NOMO-1 treated with dmso at 0.1 percent for 144 hours (cell line): ENCODE measurements at regions not wholly inside any gene's neighbourhood (a gene's known extent, or its start where the extent isn't known, plus 50 kb on each side); places are given as distances from the start of the nearest gene placed in this dataset.
"Not testable (repeated sequence)": the region's sequence is repeated elsewhere in the genome, so short reads cannot be mapped to it uniquely, and the experiment has no call there.

ENCODE experiments used
- DNase-seq: peaks from one replicate; lab custom pipeline; 2025; ENCODE audit not compliant: unreplicated experiment; lab: John Stamatoyannopoulos, UW

DNA sequence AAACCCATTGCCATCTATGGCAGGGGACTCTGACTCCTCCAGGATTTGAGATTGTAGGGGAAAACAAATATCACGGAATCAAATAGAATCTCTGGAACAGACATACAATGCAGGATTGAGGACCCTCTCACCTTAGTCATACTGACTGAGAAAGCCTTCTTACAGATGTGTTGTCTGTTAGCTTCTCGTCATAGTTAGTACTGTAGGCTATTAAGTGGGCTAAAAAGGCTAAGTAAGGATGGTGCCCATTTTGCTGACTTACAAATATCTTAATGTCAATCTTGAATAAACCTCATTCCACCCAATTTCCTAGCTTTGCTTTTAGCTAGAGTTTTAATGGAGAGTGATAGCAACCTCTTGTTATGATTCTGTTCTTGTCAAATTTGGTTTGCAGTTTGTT, 352.4 kb downstream of the QKI start:
- DNase-seq, result no peak

DNA sequence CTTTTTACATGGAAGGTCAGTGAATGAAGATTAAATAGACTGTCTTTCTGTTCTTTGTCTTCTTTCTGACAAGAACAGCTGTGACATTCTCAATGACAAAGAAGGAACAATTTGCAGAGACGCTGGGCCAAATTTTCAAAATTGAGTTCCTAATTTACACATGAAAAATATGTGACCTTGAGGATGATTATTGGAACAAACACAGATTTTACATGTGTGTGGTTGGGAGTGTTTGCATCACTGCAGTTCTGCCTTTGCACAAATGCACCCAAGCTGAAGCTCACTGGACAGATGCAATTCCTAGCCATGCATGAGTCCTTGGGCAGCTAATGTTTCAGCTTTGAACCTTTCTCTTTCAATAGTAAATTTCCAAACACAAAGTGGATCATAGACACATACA, 350.8 kb downstream of the QKI start:
- no peak for DNase-seq

DNA sequence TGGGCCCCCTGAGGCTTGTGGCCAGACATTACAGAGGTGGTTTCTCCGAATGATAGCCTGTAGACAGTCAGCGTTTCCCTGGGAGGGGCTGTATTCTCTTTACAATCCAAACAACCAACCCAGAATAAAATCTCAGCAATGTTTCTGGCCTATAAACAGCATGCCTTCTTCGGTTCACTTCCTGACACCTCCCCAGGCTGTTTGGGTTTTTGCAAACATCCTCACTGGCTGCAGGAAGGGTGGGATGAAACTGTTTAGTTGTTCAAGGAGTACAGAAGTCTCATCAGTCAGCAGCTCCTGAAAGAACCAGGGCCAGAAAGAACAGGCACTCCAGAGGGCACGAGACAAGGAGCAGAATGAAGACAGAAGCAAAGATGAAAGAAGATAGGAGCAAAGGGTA, 350.0 kb downstream of the QKI start:
- DNase-seq, result no peak

DNA sequence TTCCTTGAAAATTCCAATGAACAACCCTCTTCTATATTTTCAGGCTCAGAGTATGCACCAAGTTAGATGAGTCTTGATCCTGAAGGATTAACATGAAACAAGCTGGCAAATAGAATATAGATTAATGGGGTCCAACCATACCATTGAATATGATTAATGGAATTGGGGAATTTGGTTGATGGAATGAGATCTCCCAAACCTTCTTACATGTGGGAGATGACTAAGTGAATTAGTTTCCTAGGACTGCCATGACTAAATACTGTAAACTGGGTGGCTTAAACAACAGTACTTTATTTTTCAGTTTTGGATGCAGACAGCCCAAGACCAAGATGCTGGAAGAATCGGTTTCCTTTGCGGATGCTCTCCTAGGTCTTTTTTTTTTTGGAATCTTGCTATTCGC, 347.0 kb downstream of the QKI start:
- no peak for DNase-seq

DNA sequence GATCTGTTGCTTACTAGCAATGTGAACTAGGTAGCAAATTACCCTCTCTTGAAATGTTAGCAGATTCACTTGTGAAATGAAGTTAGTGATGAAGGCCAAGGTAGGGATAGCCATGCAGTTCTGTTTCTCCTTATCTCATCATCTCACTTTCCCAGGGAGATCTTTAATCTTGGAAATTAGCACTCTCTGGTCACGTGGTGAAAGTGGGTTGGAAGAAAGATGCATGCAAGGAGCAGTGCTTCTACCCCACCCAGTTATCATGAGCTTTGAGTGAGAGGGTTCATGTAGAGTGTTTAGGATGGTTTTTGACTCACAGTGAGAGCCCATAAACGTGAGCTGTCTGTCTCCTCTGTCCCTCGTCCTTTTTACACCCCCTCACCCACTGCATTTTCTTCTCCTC, 346.3 kb downstream of the QKI start:
- no peak for DNase-seq

DNA sequence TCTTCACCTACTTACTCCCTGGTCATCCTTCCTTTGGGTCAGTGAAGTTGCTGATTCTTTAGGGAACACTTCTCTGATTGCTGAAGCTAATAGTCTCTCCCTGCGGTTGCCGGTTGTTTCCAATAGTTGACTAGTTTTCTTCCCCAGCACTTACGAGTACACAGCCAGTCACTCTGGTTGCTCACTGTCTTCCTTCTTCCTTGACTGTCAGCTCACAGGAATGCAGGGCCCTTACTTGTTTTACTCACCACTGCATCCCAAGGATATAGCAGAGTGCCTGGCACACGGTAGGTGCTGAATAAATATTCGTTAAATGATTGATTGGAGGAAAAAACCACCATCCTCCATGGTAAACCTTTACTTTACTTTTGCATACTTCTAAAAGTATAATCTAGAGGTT, 345.0 kb downstream of the QKI start:
- DNase-seq, result no peak

DNA sequence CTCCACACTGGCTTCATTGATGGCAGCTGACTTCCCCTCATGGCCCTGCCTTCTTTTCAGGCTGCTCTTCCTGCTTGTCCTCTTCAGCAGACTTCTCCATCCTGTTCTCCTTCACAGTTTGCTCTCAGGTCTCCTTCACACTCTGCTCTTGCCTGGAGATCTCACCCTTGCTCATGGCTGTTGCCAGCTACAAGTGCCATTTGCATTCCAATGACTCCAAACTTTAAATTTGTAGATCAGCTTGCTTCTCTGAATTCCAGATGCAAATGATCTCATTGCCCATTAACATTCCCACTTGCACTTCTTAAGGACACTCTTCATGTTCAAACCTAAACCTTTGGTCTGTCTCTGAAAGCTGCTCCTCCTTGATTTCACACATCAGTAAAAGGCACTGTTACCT, 343.0 kb downstream of the QKI start:
- DNase-seq, result peak; percentile 3

DNA sequence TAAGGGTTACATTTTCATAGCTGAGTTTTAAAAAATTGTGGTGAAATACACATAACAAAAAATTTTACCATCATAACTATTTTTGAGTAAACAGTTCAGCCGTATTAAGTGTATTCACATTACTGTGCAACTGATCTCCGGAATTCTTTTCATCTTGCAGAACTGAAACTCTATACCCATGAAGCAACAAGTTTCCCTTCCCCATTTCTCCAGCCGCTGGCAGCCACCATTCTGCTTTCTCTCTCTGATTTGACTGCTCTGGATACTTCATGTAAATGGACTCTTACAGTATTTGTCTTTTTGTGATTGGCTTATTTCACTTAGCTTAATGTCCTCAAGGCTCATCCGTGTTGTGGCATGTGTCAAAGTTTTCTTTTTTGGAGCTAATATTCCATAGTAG, 341.6 kb downstream of the QKI start:
- DNase-seq, result peak; percentile 82

DNA sequence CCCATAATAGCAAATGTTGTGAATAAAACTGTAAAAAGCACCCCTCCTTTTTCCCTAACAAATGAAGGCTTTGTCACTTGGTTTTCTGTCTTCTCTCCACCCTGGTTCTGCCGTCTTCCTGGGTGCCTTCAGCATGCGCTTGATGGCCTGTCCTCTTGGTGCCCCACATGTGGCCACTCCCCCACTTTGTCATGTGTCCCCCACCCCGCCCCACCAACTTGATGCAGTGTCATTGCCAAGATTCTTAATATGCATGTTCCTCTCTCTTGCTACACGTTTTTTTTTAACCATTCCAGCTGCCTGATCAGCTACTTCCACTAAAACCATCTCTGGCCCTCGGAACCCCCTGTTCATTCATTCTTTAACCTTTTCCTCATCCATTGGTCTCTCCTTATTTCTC, 340.3 kb downstream of the QKI start:
- DNase-seq, result no peak

DNA sequence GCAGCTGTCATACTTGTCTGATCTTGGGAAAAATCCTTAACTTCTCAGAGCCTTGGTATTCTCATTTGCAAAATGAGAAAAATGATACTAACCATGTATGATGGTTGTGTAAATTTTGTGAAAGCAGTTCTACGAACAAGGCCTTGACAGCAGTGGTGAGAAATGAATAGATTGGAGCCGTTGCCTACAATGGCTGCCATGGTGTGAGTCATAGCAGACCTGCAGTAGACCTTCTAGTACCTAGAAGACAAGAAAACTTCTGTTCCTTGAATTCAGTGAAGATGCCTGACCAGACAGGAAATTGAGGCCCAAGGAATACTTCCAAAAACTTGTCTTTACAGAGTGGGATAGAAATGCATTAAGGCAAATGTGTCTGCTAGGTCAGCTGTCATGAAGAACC, 338.9 kb downstream of the QKI start:
- no peak for DNase-seq

DNA sequence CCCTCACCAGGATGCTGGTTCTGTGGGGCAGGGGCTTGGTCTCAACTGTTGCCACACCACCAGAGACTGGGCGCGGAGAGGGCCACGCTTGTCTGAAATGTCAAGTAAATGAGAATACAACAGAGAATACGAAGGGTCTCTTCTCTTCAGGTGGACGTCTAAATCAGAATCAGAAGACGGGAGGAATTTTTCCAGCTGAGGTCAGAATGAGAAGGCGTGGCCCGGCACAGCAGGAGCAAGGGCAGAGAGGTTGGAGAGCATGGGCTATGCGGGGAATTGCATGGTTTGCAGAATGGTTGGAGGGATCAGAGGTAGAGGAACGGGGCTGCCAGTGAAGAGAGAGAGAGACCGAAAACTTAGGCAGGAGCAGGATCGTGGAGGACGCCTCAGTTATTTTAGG, 337.9 kb downstream of the QKI start:
- DNase-seq, result no peak

DNA sequence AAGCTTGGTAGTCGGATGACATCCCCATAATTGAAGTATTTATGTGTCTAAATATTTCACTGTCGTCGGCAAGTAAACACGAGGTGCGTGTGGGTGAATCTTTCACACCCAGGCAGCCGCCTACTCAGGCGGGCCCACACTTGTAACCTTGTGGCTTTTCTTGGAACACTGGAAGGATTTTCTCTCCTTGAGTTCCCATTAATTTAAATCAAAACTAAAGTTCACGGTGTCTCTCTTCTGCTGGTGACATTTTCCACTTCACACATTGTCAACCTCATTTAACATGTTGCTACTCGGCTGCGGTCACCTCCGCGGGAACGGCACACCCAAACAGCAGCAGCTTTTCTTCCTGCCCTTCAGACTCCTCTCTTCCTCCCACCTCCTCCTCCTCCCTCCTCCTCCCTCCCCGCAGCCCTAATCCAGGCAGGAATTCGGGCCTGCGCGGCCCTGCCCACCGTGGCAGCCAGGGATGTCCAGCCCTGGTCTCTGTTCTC, 336.6 kb downstream of the QKI start:
- no peak for DNase-seq

DNA sequence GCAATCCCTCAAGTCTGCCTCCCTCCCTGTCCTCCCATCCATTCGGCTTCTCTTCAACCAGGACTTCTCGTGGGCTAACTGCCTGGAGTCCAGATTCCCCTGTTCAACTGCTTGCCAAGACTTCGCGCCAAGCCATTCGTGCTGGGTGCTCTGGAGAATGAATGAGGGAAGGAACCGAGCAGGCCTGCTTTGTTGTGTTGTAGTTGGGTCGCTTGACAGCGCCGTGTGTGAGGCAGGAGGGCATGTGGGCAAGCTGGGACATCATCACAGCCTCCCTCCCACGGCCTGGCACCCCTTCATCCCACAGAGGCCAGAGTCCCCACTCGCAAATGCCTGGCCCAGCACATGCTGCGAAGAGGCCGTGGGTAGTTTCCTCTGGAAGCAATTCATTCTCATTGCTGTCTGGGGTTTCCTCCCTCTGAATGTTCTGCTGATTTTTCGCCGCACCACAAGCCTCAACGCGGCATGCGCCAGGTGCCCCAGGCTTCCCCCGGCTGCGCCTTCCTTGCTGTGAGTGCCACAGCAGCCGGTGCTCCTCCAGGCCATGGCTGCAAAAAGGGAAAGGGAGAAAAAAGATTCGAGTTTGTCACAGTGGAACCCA, 336.0 kb downstream of the QKI start:
- DNase-seq, result no peak

DNA sequence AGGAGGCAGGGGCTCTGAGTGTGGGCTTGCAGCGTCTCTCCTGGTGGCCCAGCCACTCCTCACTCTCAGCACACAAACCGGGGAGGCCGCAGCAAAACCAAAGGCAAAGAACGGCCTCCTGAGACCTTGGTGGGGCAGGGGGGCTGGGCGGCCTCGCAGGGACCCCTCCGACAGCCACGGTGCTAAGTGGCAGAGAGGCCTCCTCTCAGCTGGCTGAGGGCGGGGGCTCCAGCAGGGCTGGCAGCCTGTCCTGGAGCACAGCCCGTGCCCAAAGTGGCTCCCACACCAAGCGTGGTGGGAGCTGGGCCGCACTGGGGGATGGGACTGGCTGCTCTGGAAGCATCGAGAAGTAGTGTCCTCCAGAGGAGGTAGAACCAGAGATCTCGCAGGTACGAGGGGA, 334.4 kb downstream of the QKI start:
- DNase-seq, result no peak

DNA sequence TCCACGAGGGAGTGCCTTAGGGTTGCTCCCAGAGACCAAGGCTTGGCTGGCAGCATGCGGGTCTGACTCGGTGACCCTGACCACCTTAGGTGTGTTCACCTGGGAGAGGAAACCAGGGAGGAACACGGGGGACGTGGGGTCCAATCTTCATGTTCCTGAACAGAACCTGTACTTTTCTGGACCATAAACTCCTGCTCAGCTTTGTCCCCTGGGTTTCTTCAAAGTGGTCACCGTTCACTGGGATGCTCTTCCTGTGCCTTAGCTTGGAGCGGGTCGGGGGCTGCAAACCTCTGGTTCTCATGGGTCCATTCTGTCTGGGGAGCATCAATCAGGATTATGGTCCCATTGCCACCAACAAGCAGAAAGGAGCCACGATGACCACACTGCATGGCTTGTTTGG, 333.5 kb downstream of the QKI start:
- DNase-seq, result no peak

DNA sequence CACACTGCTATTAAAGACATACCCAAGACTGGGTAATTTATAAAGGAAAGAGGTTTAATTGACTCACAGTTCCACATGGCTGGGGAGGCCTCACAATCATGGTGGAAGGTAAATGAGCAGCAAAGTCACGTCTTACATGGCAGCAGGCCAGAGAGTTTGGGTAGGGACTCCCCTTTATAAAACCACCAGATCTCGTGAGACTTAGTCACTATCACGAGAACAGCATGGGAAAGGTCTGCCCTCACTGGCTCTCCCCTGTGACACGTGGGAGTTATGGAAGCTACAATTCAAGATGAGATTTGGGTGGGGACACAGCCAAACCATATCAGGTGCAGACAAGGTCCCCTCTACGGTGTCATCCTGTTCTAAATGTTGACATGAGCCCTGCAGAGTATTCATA, 332.5 kb downstream of the QKI start:
- DNase-seq, result not testable (repeated sequence)

DNA sequence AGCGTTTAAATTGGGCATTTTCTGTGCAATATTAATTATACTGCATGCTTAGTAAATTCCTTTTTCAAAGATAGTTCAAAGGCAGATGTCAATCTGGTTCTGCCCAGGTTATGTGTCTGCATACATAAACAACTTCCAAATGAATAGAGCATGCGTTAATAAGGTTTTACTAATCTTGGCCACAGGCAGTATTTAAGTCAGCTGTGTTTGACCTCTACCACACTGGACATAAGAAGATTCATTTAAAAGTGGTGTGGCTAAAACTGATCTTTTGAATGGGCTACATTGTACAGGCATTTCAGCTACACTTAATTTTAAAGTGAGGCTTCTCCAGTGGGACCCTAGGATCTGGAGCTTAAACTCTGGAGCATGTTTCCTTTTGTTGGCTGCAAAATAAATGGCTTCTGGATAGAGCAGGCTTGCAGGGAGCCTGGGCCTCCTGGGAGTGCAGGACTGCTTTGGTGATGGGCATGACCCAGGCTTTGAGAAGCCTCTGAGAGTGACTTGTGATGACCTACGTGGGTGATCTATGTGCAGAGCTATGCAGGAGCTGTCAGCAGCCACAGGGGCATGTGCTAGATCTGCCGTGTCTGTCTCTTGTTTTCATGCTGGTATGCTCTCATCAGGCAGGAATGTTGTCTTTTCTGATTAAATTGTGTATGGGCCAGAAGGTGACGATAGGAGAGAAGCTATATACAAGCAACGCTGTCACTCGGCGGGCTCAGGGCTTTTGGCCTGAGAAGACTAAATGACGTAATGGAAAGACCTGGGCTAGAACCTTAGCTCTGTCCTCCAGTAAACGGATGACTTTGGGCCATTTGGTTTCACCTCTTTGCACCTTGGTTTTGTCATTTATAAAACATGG, 331.2 kb downstream of the QKI start:
- DNase-seq, result no peak

DNA sequence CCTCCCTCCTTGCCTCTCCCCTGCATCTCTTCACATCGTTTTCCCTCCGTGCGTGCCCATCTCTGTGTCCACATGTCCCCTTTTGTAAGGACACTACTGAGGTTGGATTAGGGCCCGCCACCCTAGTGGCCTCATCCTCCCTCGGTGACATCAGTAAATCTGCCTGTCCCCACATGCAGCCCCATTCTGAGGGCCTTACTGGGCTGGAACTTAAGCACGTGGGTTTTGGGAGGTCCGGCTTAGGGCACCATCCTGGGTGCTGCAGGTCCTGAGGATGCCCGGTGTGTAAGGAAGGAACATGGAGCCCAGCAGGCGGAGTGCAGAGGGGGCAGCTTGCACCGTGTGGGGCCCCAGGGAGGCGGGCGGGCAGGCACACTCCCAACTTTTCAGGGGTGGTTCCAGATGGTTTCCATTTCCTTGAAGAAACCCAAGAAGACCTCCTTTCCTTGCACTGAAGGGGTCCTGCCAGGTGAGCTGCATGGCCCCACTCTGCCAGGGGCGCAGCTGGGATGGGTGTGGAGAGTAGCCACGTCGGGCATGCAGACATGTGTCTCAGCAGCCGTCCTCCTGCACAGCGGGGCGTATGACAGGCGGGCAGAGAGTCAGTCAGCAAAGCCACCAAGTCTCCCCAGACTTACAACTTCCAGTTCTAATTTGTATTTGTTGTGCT, 329.9 kb downstream of the QKI start:
- DNase-seq, result no peak

DNA sequence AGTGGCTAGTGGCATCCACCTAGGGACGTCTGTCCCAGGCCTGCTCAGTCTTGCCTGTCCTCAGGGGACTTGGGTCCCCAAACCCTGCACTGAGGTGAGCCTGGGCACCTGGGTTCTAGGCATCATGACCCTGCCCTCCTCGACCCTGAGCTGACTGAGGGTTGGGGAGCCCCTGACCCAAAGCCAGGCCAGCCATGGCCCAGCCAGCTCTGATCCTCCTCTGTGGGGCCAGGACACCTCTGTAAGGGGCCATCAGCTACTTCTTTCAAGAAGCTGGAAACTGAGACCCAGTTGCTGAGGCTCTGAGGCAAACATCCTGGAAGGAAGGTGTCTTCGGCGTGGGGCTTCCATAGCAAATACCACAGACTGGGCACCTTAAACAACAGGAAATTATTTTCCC, 329.3 kb downstream of the QKI start:
- DNase-seq, result no peak

DNA sequence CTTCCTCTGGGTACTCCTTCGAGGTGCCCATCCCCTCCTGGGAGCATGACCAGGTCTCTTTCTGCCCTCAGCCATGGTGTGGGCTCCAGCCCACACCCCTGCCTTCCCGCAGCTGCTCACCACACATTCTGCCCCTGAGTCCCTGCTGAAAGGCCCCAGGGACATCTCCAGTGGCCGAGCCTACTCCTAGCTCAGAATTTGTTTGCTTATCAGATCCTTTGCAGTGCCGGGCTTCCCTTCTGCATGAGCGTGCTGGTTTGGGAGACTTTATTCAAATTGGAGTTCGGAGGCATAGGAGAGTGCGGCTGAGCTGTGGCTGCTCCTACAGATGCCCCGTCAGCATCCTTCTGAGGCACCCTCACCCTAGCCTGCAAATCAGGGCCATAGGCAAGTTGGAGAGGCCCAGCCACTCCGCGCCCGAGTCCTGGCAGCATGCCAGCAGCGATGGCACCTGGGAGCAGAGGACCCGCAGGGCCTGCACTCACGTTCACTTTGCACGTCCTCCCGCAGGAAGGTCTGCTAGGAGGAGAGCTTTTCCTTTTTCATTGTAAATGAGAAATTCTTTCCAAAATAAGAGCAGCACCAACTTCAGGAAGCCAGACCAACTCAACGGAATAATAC, 327.3 kb downstream of the QKI start:
- no peak for DNase-seq

DNA sequence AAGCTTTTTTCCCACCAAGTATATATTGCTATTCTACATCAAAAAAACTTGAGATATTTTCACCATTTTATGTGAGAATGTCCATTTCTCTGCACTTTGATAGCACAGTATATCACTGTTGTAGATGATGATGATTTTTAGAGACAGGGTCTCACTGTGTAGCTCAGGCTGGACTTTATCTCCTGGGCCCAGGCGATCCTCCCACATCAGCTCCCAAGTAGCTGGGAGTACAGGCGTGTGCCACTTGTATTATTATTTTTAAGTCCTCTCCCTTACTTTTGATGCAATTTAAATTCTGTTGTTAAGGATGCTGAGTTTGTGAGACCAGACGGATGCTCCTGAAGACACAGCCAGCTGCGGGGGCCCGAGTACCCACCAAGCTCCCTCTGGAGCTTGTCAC, 326.8 kb downstream of the QKI start:
- no peak for DNase-seq

DNA sequence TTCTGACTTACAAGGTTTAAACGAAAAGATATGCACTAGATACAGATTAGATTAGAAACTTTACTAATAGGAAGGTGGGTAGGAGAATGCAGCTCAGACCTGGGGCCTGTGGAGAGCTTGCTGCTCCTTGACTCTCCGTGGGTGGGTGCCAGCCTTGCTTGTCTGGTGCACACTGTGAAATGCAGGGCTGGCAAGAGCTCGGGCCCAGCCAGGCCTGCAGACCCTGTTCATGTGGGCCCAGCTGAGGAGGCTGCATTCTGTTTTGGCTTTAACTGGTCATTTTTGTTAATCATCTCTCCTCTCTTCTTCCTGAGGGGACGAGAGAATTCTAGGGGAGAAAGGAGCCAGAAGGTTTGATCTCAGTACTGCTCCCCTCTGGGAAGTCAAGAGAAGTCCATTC, 325.4 kb downstream of the QKI start:
- DNase-seq, result no peak
